Smooth muscle cell (in vitro differentiated cells): ENCODE measurements at regions not wholly inside any gene's neighbourhood (a gene's known extent, or its start where the extent isn't known, plus 50 kb on each side); places are given as distances from the start of the nearest gene placed in this dataset.

Experiments used
- DNase-seq: peaks from one replicate; lab custom pipeline; 2025; ENCODE audit not compliant: unreplicated experiment; lab: John Stamatoyannopoulos, UW
- H2AFZ ChIP-seq: fragments of 200-600 bp; sonication (generic); 2 replicates; pipeline ENCODE4 v1.6.0; 2016; ENCODE audit warnings: antibody characterized with exemption, low read depth, mild to moderate bottlenecking
- H3F3A ChIP-seq: fragments of 200-600 bp; sonication (generic); 2 replicates; pipeline ENCODE4 v1.6.0; 2017; ENCODE audit warnings: antibody characterized with exemption, low read depth
- H3K27ac ChIP-seq: fragments of 200-600 bp; sonication (generic); 2 replicates; pipeline ENCODE4 v1.5.1; 2016; ENCODE audit warnings: low read depth, mild to moderate bottlenecking
- H3K27me3 ChIP-seq: fragments of 200-600 bp; sonication (generic); 2 replicates; pipeline ENCODE4 v1.6.1; 2016; ENCODE audit warnings: low read depth, mild to moderate bottlenecking
- H3K36me3 ChIP-seq: fragments of 200-600 bp; sonication (generic); 2 replicates; pipeline ENCODE4 v1.5.1; 2016; ENCODE audit warnings: low read depth
- H3K4me1 ChIP-seq: fragments of 200-600 bp; sonication (generic); 2 replicates; pipeline ENCODE4 v1.5.1; 2016; ENCODE audit warnings: low read depth
- H3K4me2 ChIP-seq: fragments of 200-600 bp; sonication (generic); 2 replicates; pipeline ENCODE4 v1.6.0; 2016; ENCODE audit warnings: mild to moderate bottlenecking
- H3K4me3 ChIP-seq: fragments of 200-600 bp; sonication (generic); 2 replicates; pipeline ENCODE4 v1.5.1; 2016; ENCODE audit warnings: mild to moderate bottlenecking
- H3K79me2 ChIP-seq: fragments of 200-600 bp; sonication (generic); 2 replicates; pipeline ENCODE4 v1.6.0; 2016; ENCODE audit warnings: low read depth, mild to moderate bottlenecking
- H3K9ac ChIP-seq: fragments of 200-600 bp; sonication (generic); 2 replicates; pipeline ENCODE4 v1.6.0; 2016; ENCODE audit warnings: low read depth
- H3K9me3 ChIP-seq: fragments of 200-600 bp; sonication (generic); replicated peaks from 2 replicates; pipeline ENCODE4 v1.5.1; 2016; ENCODE audit warnings: low read depth
- H4K20me1 ChIP-seq: fragments of 200-600 bp; sonication (generic); 2 replicates; pipeline ENCODE4 v1.6.0; 2016; ENCODE audit warnings: low read depth
- CTCF ChIP-seq: fragments of 200-600 bp; sonication (generic); IDR thresholded peaks from 2 replicates; pipeline ENCODE4 v1.5.1; 2017; ENCODE audit warnings: borderline replicate concordance, mild to moderate bottlenecking, antibody characterized with exemption; ENCODE audit not compliant: insufficient read depth, poor library complexity, severe bottlenecking
- WGBS: methylation state at CpG from one replicate; pipeline ENCODE4 v1.1.7; 2016; ENCODE audit warnings: low lambda C conversion rate; 5-methylcytosine and 5-hydroxymethylcytosine counted together

GRCh38 chr6:19370831-19371230 is 466.3 kb upstream of the ID4 start:
- Histone ChIP-seq H4K20me1 (no peaks in the 10 kb centered on the region), H3K4me3 (no peak overlapping the region), H3K27me3 (peaks cover 21% of the 10 kb centered on the region), H3K36me3 (no peaks in the 10 kb centered on the region), H3K79me2 (no peaks in the 10 kb centered on the region), H2AFZ (no peak overlapping the region), H3F3A (no peaks in the 10 kb centered on the region), H3K4me2 (no peak overlapping the region), H3K9ac (no peak overlapping the region), H3K9me3 (no peaks in the 10 kb centered on the region), H3K4me1 (peaks cover 12% of the 10 kb centered on the region), H3K27ac (no peak overlapping the region)
- TF ChIP-seq CTCF, result no peak
- 77% methylated on average over 3 of the region's 3 CpGs for WGBS
- DNase-seq, result no peak

- H3F3A ChIP-seq, result peaks cover 5% of the 10 kb centered on the region
- no peak overlapping the region for H3K9ac ChIP-seq
- H3K27me3 ChIP-seq, result peaks cover 24% of the 10 kb centered on the region
- no peaks in the 10 kb centered on the region for H3K79me2 ChIP-seq
- no peaks in the 10 kb centered on the region for H3K9me3 ChIP-seq
- no peak overlapping the region for H2AFZ ChIP-seq
- H3K4me2 ChIP-seq, result no peak overlapping the region
- H3K4me3 ChIP-seq, result no peak overlapping the region
- H3K36me3 ChIP-seq, result no peaks in the 10 kb centered on the region
- no peak for TF ChIP-seq CTCF
- DNase-seq, result no peak
- H3K4me1 ChIP-seq, result no peaks in the 10 kb centered on the region
- H3K27ac ChIP-seq, result no peak overlapping the region
- no peaks in the 10 kb centered on the region for H4K20me1 ChIP-seq
These were observed 461.6 kb upstream of the ID4 start for GRCh38 chr6:19375613-19376012.

GRCh38 chr6:19377722-19378121 is 459.4 kb upstream of the ID4 start:
- no peak for TF ChIP-seq CTCF
- Histone ChIP-seq H3K27me3 (peaks cover 16% of the 10 kb centered on the region), H3F3A (peaks cover 5% of the 10 kb centered on the region), H3K4me2 (no peak overlapping the region), H3K9ac (no peak overlapping the region), H3K9me3 (no peaks in the 10 kb centered on the region), H3K4me1 (no peaks in the 10 kb centered on the region), H3K4me3 (no peak overlapping the region), H4K20me1 (no peaks in the 10 kb centered on the region), H3K27ac (no peak overlapping the region), H3K79me2 (no peaks in the 10 kb centered on the region), H3K36me3 (no peaks in the 10 kb centered on the region), H2AFZ (no peak overlapping the region)
- DNase-seq, result no peak
- 68% methylated on average over 3 of the region's 3 CpGs for WGBS

- no peaks in the 10 kb centered on the region for H3K36me3 ChIP-seq
- H3K27ac ChIP-seq, result peak overlapping the region; percentile 20
- no peak for TF ChIP-seq CTCF
- peaks cover 5% of the 10 kb centered on the region for H3F3A ChIP-seq
- WGBS, result 30% methylated on average over 2 of the region's 2 CpGs
- no peak for DNase-seq
- no peaks in the 10 kb centered on the region for H3K79me2 ChIP-seq
- no peaks in the 10 kb centered on the region for H4K20me1 ChIP-seq
- H3K27me3 ChIP-seq, result peaks cover 9% of the 10 kb centered on the region
- no peak overlapping the region for H2AFZ ChIP-seq
- H3K4me2 ChIP-seq, result peak overlapping the region; percentile 15
- H3K4me1 ChIP-seq, result no peaks in the 10 kb centered on the region
- no peak overlapping the region for H3K4me3 ChIP-seq
- no peak overlapping the region for H3K9ac ChIP-seq
- no peaks in the 10 kb centered on the region for H3K9me3 ChIP-seq
These were observed 456.9 kb upstream of the ID4 start for GRCh38 chr6:19380293-19380692.
